Liver (tissue), 8 donors: ENCODE measurements at regions not wholly inside any gene's neighbourhood (a gene's known extent, or its start where the extent isn't known, plus 50 kb on each side); places are given as distances from the start of the nearest gene placed in this dataset.

Experiments
- DNase-seq: peaks from one replicate; pipeline ENCODE4 v3.0.0-alpha.2; 2017; ENCODE audit warnings: low spot score
- H3K27ac ChIP-seq, 2 donors: one replicate each; pipeline ENCODE4 v1.7.0; 2013; ENCODE audit warnings: inconsistent platforms in 2 of 2, low read length in 2 of 2, control low read depth in 1 of 2, low read depth in 1 of 2, mild to moderate bottlenecking in 1 of 2
- H3K27me3 ChIP-seq, 4 donors: one replicate each; pipeline versions ENCODE4 v1.6.1 to v1.7.0; 2013; ENCODE audit warnings: low read length in 3 of 4, inconsistent platforms in 1 of 4, mild to moderate bottlenecking in 1 of 4, moderate library complexity in 1 of 4; ENCODE audit not compliant: control insufficient read depth in 4 of 4, insufficient read depth in 4 of 4
- H3K36me3 ChIP-seq, 4 donors: one replicate each; pipeline versions ENCODE4 v1.6.1 to v1.7.0; 2013; ENCODE audit warnings: low read length in 3 of 4, mild to moderate bottlenecking in 3 of 4, low read depth in 1 of 4, moderate library complexity in 1 of 4; ENCODE audit not compliant: control insufficient read depth in 4 of 4, insufficient read depth in 3 of 4
- H3K4me1 ChIP-seq, 4 donors: one replicate each; pipeline versions ENCODE4 v1.6.1 to v1.7.0; 2013; ENCODE audit warnings: low read length in 3 of 4, mild to moderate bottlenecking in 3 of 4, moderate library complexity in 1 of 4; ENCODE audit not compliant: control insufficient read depth in 4 of 4, insufficient read depth in 4 of 4
- H3K4me3 ChIP-seq, 3 donors: one replicate each; pipeline versions ENCODE4 v1.6.1 to v1.7.0; 2013; ENCODE audit warnings: low read length in 3 of 3, control low read depth in 1 of 3, low read depth in 1 of 3, mild to moderate bottlenecking in 1 of 3
- H3K9ac ChIP-seq, 2 donors: one replicate each; pipeline ENCODE4 v1.7.0; 2013; ENCODE audit warnings: low read length in 2 of 2, mild to moderate bottlenecking in 2 of 2, moderate library complexity in 2 of 2, control low read depth in 1 of 2, low read depth in 1 of 2
- H3K9me3 ChIP-seq, 4 donors: one replicate each; pipeline versions ENCODE4 v1.6.1 to v1.7.0; 2013; ENCODE audit warnings: low read length in 3 of 4; ENCODE audit not compliant: control insufficient read depth in 4 of 4
- ATF3 ChIP-seq: IDR thresholded peaks from 2 replicates; pipeline ENCODE4 v1.6.1; 2016; ENCODE audit warnings: antibody characterized with exemption
- CTCF ChIP-seq: fragments of 150-350 bp; IDR thresholded peaks from 2 replicates; pipeline ENCODE4 v1.5.1; 2017; ENCODE audit warnings: improper control_type of control experiment, low read depth, low read length; ENCODE audit not compliant: missing input control
- EGR1 ChIP-seq, 2 donors: IDR thresholded peaks; 2 replicates each; pipeline ENCODE4 v1.6.1; 2016 to 2018; ENCODE audit warnings: antibody characterized with exemption in 2 of 2, low read depth in 2 of 2
- FOXA1 ChIP-seq: IDR thresholded peaks from 2 replicates; pipeline ENCODE4 v1.6.1; 2016; ENCODE audit warnings: antibody characterized with exemption
- FOXA2 ChIP-seq: IDR thresholded peaks from 2 replicates; pipeline ENCODE4 v1.6.1; 2016; ENCODE audit warnings: antibody characterized with exemption
- GABPA ChIP-seq, 2 donors: IDR thresholded peaks in 1 of 2; conservative IDR thresholded peaks in 1 of 2; 2 replicates each; pipeline ENCODE4 v1.6.1; 2016; ENCODE audit warnings: antibody characterized with exemption in 2 of 2, mild to moderate bottlenecking in 1 of 2, moderate library complexity in 1 of 2
- HNF4A ChIP-seq, 2 donors: conservative IDR thresholded peaks; 2 replicates each; pipeline ENCODE4 v1.6.1; 2016; ENCODE audit warnings: antibody characterized with exemption in 2 of 2, mild to moderate bottlenecking in 2 of 2
- HNF4G ChIP-seq: IDR thresholded peaks from 2 replicates; pipeline ENCODE4 v1.6.1; 2016; ENCODE audit warnings: antibody characterized with exemption
- JUND ChIP-seq, 2 donors: IDR thresholded peaks; 2 replicates each; pipeline ENCODE4 v1.6.1; 2016; ENCODE audit warnings: antibody characterized with exemption in 2 of 2
- MAX ChIP-seq: IDR thresholded peaks from 2 replicates; pipeline ENCODE4 v1.6.1; 2016; ENCODE audit warnings: antibody characterized with exemption
- NR2F2 ChIP-seq: IDR thresholded peaks from 2 replicates; pipeline ENCODE4 v1.6.1; 2016; ENCODE audit warnings: antibody characterized with exemption
- RAD21 ChIP-seq, 2 donors: IDR thresholded peaks; 2 replicates each; pipeline ENCODE4 v1.6.1; 2016; ENCODE audit warnings: antibody characterized with exemption in 2 of 2, mild to moderate bottlenecking in 2 of 2
- REST ChIP-seq: IDR thresholded peaks from 2 replicates; pipeline ENCODE4 v1.6.1; 2016; ENCODE audit warnings: antibody characterized with exemption, mild to moderate bottlenecking
- RXRA ChIP-seq, 2 donors: IDR thresholded peaks; 2 replicates each; pipeline ENCODE4 v1.6.1; 2017 to 2018; ENCODE audit warnings: antibody characterized with exemption in 2 of 2, mild to moderate bottlenecking in 1 of 2
- SP1 ChIP-seq: IDR thresholded peaks from 2 replicates; pipeline ENCODE4 v1.6.1; 2018; ENCODE audit warnings: antibody characterized with exemption, mild to moderate bottlenecking
- TAF1 ChIP-seq: conservative IDR thresholded peaks from 2 replicates; pipeline ENCODE4 v1.6.1; 2016; ENCODE audit warnings: antibody characterized with exemption, mild to moderate bottlenecking
- YY1 ChIP-seq: IDR thresholded peaks from 2 replicates; pipeline ENCODE4 v1.6.1; 2016; ENCODE audit warnings: antibody characterized with exemption, mild to moderate bottlenecking
- ZBTB33 ChIP-seq: IDR thresholded peaks from 2 replicates; pipeline ENCODE4 v1.6.1; 2016; ENCODE audit warnings: antibody characterized with exemption
- WGBS: extraction: QIAGEN DNeasy Blood & Tissue Kit; methylation state at CpG from one replicate; pipeline ENCODE4 v1.1.7; 2013; 5-methylcytosine and 5-hydroxymethylcytosine counted together
- donor health status: healthy.
- donor health status: healthy.
- donor health status: healthy.
- donor health status: healthy.
- donor health status: healthy.

- H3K9me3 ChIP-seq, result peaks cover 6 to 13% (median 10%) of the 10 kb centered on the region in 4 donors
- DNase-seq, result no peak
These were observed 136.6 kb upstream of the USP29 start for GRCh38 chr19:56983171-56983570.

GRCh38 chr19:56983804-56984203 is 136.0 kb upstream of the USP29 start:
- H3K4me1 ChIP-seq, result no peaks in the 10 kb centered on the region
- no peaks in the 10 kb centered on the region for H3K36me3 ChIP-seq
- no peak overlapping the region for H3K9ac ChIP-seq
- no peak overlapping the region for H3K27ac ChIP-seq
- 86% methylated on average over 3 of the region's 3 CpGs for WGBS
- DNase-seq, result no peak
- H3K4me3 ChIP-seq, result no peak overlapping the region
- no peaks in the 10 kb centered on the region for H3K27me3 ChIP-seq
- H3K9me3 ChIP-seq, result peaks cover 6 to 14% (median 10%) of the 10 kb centered on the region in 4 donors
- TF ChIP-seq FOXA2 (no peak), CTCF (no peak), NR2F2 (no peak), ATF3 (no peak), HNF4G (no peak), RXRA (IDR thresholded peaks at IDR 0.05) (no peak), JUND (IDR thresholded peaks at IDR 0.05) (no peak), EGR1 (IDR thresholded peaks at IDR 0.05; ENCODE audit: low read depth in 2 of 2) (no peak), MAX (no peak), RAD21 (IDR thresholded peaks at IDR 0.05) (no peak), SP1 (no peak), REST (no peak), FOXA1 (no peak), YY1 (no peak), TAF1 (no peak), GABPA (IDR thresholded peaks at IDR 0.05 in 1 of 2, conservative IDR thresholded peaks at IDR 0.05 in 1 of 2) (no peak)

More at GRCh38 chr19:56983171-56983570, 136.6 kb upstream of the USP29 start:
- H3K36me3 ChIP-seq, result no peaks in the 10 kb centered on the region
- H3K4me1 ChIP-seq, result no peaks in the 10 kb centered on the region
- no peaks in the 10 kb centered on the region for H3K27me3 ChIP-seq
- H3K4me3 ChIP-seq, result no peak overlapping the region
- no peak for TF ChIP-seq GABPA (IDR thresholded peaks at IDR 0.05 in 1 of 2, conservative IDR thresholded peaks at IDR 0.05 in 1 of 2)
- no peak for TF ChIP-seq RXRA (IDR thresholded peaks at IDR 0.05)
- TF ChIP-seq FOXA1, result no peak
- TF ChIP-seq HNF4A (conservative IDR thresholded peaks at IDR 0.05), result no peak
- no peak for TF ChIP-seq MAX
- TF ChIP-seq ATF3, result no peak
- TF ChIP-seq HNF4G, result no peak
- no peak for TF ChIP-seq ZBTB33
- no peak for TF ChIP-seq JUND (IDR thresholded peaks at IDR 0.05)
- TF ChIP-seq EGR1 (IDR thresholded peaks at IDR 0.05; ENCODE audit: low read depth in 2 of 2), result no peak
- TF ChIP-seq YY1, result no peak
- TF ChIP-seq RAD21 (IDR thresholded peaks at IDR 0.05), result no peak
- 84% methylated on average over 7 of the region's 7 CpGs for WGBS
- H3K27ac ChIP-seq, result no peak overlapping the region
- no peak overlapping the region for H3K9ac ChIP-seq
